Bone marrow (tissue), 2 donors: ENCODE measurements at regions not wholly inside any gene's neighbourhood (a gene's known extent, or its start where the extent isn't known, plus 50 kb on each side); places are given as distances from the start of the nearest gene placed in this dataset.

Experiments
- DNase-seq, 2 donors: peaks; one replicate each; lab custom pipeline; 2025; lab: John Stamatoyannopoulos, UW

DNA sequence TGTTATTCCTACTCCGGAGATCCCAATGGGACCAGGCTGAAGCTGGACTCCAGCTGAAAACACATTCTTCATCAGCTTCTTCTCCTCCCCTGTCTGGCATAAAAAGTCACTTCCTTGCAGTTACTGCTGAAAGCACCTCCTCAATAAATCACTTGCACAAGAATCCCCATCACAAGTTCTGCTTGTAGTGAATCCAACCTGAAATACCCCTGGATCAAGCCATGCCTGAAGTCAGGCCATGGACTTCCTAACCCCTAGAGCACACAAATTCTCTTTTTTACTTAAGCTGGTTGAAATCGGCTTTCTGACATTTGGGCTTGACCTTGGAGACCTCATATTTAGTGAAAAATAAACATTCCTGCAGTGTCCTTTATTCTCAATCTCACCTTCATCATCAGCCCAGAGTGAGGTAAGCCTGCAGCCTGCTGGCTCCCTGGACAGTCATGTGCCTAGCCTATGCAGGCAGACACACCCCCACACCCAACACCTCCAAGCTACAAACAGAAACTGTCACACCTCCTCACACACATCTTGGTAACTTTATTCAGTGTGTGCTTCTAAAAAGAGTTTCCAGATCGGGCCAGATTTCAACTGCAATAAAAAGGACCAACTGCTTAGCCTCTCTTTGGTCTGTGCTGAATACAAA lies 51.5 kb upstream of the PTPRT start:
- DNase-seq: no peak
